IMR-90 (cell line): ENCODE measurements at regions not wholly inside any gene's neighbourhood (a gene's known extent, or its start where the extent isn't known, plus 50 kb on each side); places are given as distances from the start of the nearest gene placed in this dataset.
A peak's percentile ranks its signal among the peaks of the same experiment; 100 is the strongest.

Experiments
- ATAC-seq: fragments of 200-7000 bp; cut with Tn5 transposase; 2 replicates; pipeline ENCODE4 v1.9.1; 2020; ENCODE audit warnings: low read depth, mild to moderate bottlenecking, moderate library complexity
- BruUV-seq: library from RNA; stranded (reverse); fragments of 400-500 nt; replicated peaks from 2 replicates; lab custom pipeline; 2021; lab: Mats Ljungman, UMichigan
- CTCF ChIA-PET: fragments of 300-600 bp; formaldehyde crosslinking; extraction: SDS; loops from one replicate; lab custom pipeline; 2021; ENCODE audit warnings: antibody characterized with exemption; lab: Yijun Ruan, JAX
- POLR2A ChIA-PET: fragments of 300-600 bp; sonication (Branson Sonifier 250); formaldehyde crosslinking; loops from one replicate; lab custom pipeline; 2022; ENCODE audit warnings: antibody characterized with exemption; ENCODE audit not compliant: unreplicated experiment; lab: Charles Lee
- DNase-seq: peaks from one replicate; pipeline ENCODE4 v3.0.0; 2013
- H2AFZ ChIP-seq: replicated peaks from 2 replicates; pipeline ENCODE3; 2013; ENCODE audit warnings: low read length, mild to moderate bottlenecking; ENCODE audit not compliant: poor library complexity
- H2AK5ac ChIP-seq: 2 replicates; pipeline ENCODE4 v1.6.1; 2013; ENCODE audit warnings: low read depth, low read length, inconsistent platforms
- H2AK9ac ChIP-seq: replicated peaks from 2 replicates; pipeline ENCODE3; 2013; ENCODE audit warnings: mild to moderate bottlenecking, low read depth, low read length, moderate library complexity; ENCODE audit not compliant: poor library complexity
- H2BK120ac ChIP-seq: 2 replicates; pipeline ENCODE4 v1.6.1; 2013; ENCODE audit warnings: low read depth, low read length, inconsistent platforms
- H2BK15ac ChIP-seq: 3 replicates; pipeline ENCODE4 v1.6.1; 2013; ENCODE audit warnings: low read depth, low read length, inconsistent platforms
- H2BK20ac ChIP-seq: 2 replicates; pipeline ENCODE4 v1.6.1; 2013; ENCODE audit warnings: low read depth, mild to moderate bottlenecking, inconsistent platforms, low read length, moderate library complexity
- H2BK5ac ChIP-seq: 2 replicates; pipeline ENCODE4 v1.6.1; 2013; ENCODE audit warnings: mild to moderate bottlenecking, low read depth, low read length, inconsistent platforms; ENCODE audit not compliant: poor library complexity, severe bottlenecking
- H3K14ac ChIP-seq: replicated peaks from 2 replicates; pipeline ENCODE4 v1.6.1; 2013; ENCODE audit warnings: low read depth, low read length, inconsistent platforms
- H3K18ac ChIP-seq: 2 replicates; pipeline ENCODE4 v1.6.1; 2013; ENCODE audit warnings: low read depth, low read length, control low read depth
- H3K23ac ChIP-seq: 2 replicates; pipeline ENCODE4 v1.6.1; 2013; ENCODE audit warnings: low read depth, low read length, inconsistent platforms
- H3K27ac ChIP-seq: 2 replicates; pipeline ENCODE4 v1.5.1; 2013; ENCODE audit warnings: mild to moderate bottlenecking, control low read depth, low read length; ENCODE audit not compliant: insufficient read depth
- H3K27me3 ChIP-seq: 2 replicates; pipeline ENCODE4 v1.6.1; 2013; ENCODE audit warnings: low read length; ENCODE audit not compliant: control insufficient read depth, insufficient read depth
- H3K36me3 ChIP-seq: 2 replicates; pipeline ENCODE4 v1.6.1; 2013; ENCODE audit warnings: low read length, mixed read lengths; ENCODE audit not compliant: control insufficient read depth, insufficient read depth
- H3K4ac ChIP-seq: 2 replicates; pipeline ENCODE4 v1.6.1; 2013; ENCODE audit warnings: low read depth, low read length, inconsistent platforms
- H3K4me1 ChIP-seq: 2 replicates; pipeline ENCODE4 v1.6.1; 2013; ENCODE audit warnings: low read length, mixed read lengths; ENCODE audit not compliant: control insufficient read depth, insufficient read depth
- H3K4me2 ChIP-seq: 2 replicates; pipeline ENCODE4 v1.6.1; 2013; ENCODE audit warnings: low read depth, mild to moderate bottlenecking, control low read depth, low read length, moderate library complexity
- H3K4me3 ChIP-seq: 2 replicates; pipeline ENCODE4 v1.5.1; 2013; ENCODE audit warnings: low read depth, mild to moderate bottlenecking, control low read depth, low read length, moderate library complexity; ENCODE audit not compliant: insufficient read depth
- H3K56ac ChIP-seq: 2 replicates; pipeline ENCODE4 v1.6.1; 2013; ENCODE audit warnings: low read length, inconsistent platforms; ENCODE audit not compliant: insufficient read depth; ENCODE audit errors: extremely low read depth
- H3K79me1 ChIP-seq, 2 experiments: 2 replicates each; pipeline ENCODE4 v1.6.1; 2013; ENCODE audit warnings: low read length in 2 of 2, inconsistent platforms in 1 of 2, low read depth in 1 of 2
- H3K9ac ChIP-seq: 2 replicates; pipeline ENCODE4 v1.6.1; 2013; ENCODE audit warnings: low read depth, low read length, control low read depth
- H3K9me1 ChIP-seq: 2 replicates; pipeline ENCODE4 v1.6.1; 2013; ENCODE audit warnings: low read length, inconsistent platforms; ENCODE audit not compliant: insufficient read depth
- H3K9me3 ChIP-seq: 2 replicates; pipeline ENCODE4 v1.6.1; 2013; ENCODE audit warnings: low read length; ENCODE audit not compliant: control insufficient read depth, insufficient read depth
- H4K20me1 ChIP-seq: 2 replicates; pipeline ENCODE4 v1.6.1; 2013; ENCODE audit warnings: low read length, inconsistent platforms; ENCODE audit not compliant: insufficient read depth
- H4K5ac ChIP-seq: 2 replicates; pipeline ENCODE4 v1.6.1; 2013; ENCODE audit warnings: mild to moderate bottlenecking, low read depth, low read length, control low read depth
- H4K8ac ChIP-seq, 2 experiments: 2 replicates each; pipeline ENCODE4 v1.6.1; 2013; ENCODE audit warnings: low read depth in 2 of 2, low read length in 2 of 2, control low read depth in 1 of 2, inconsistent platforms in 1 of 2
- H4K91ac ChIP-seq: 2 replicates; pipeline ENCODE4 v1.6.1; 2013; ENCODE audit warnings: low read depth, low read length, inconsistent platforms; ENCODE audit not compliant: insufficient read depth
- MAZ ChIP-seq: IDR thresholded peaks from 2 replicates; pipeline ENCODE4 v1.6.1; 2012; ENCODE audit warnings: low read depth, mild to moderate bottlenecking, low read length, improper control_type of control experiment, moderate library complexity, borderline replicate concordance
- MXI1 ChIP-seq: IDR thresholded peaks from 2 replicates; pipeline ENCODE4 v1.6.1; 2012; ENCODE audit warnings: low read depth, mild to moderate bottlenecking, low read length, moderate library complexity, borderline replicate concordance
- NFE2L2 ChIP-seq: fragments of 150-350 bp; IDR thresholded peaks from 2 replicates; pipeline ENCODE4 v1.6.1; 2016; ENCODE audit warnings: low read depth, mild to moderate bottlenecking, low read length
- RCOR1 ChIP-seq: IDR thresholded peaks from 2 replicates; pipeline ENCODE4 v1.6.1; 2012; ENCODE audit warnings: mild to moderate bottlenecking, low read length, improper control_type of control experiment; ENCODE audit not compliant: insufficient replicate concordance
- WGBS, 2 experiments: methylation state at CpG; one replicate each; pipeline versions ENCODE4 v1.1.5 to v1.1.7; 2013; ENCODE audit warnings: missing lambda C conversion rate in 2 of 2; ENCODE audit not compliant: insufficient read length in 1 of 2; ENCODE audit errors: extremely low coverage in 2 of 2; 5-methylcytosine and 5-hydroxymethylcytosine counted together
- dilution Hi-C: fragments of 300-500 bp; cut with HindIII; formaldehyde crosslinking; loops from one replicate; pipeline ENCODE4 v1.14.3; 2018; ENCODE audit warnings: low sequenced_read_pairs; ENCODE audit not compliant: unreplicated experiment
- in situ Hi-C: fragments of 300-500 bp; cut with MboI; formaldehyde crosslinking; loops from 3 replicates; pipeline ENCODE4 v1.14.3; 2019; ENCODE audit warnings: low sequenced_read_pairs, inconsistent platforms, mixed read lengths
- intact Hi-C: fragments of 100-400 bp; cut with micrococcal nuclease; formaldehyde crosslinking; loops from 2 replicates; pipeline ENCODE4 v1.10.0; 2022
- TF ChIP-seq, protein P1 (sequence below): fragments of 150-350 bp; IDR thresholded peaks from 2 replicates; pipeline ENCODE4 v1.6.1; 2017; ENCODE audit warnings: mild to moderate bottlenecking, antibody characterized with exemption, low read length, low read depth

DNA sequence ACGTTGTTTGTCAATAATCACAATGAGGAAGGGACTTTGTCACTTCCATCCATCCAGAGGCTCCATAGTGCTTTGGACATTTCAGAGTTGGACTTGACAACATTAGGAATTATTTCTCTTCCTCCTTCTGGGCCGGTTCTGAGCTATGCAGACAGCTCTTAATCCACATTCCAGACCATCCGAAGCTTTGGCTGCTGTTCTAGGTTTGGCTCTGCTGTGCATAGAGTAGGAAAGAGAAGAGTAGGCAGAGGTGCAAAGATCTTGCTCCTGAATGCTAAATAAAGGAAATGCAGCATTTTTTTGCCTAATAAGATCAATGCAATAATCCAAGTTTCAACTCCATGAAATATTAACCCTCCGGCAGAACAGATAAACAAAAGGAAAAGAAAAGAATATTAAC lies 216.3 kb upstream of the PRNP start:
- in situ Hi-C loops (no loop called here), intact Hi-C loops (no loop called here), dilution Hi-C loops (no loop called here)
- H3K4me3 ChIP-seq: no peak overlapping the region
- no TSS peak for BruUV-seq
- peak overlapping the region; percentile 68; the same call in 2 of the 3 replicates for H2BK15ac ChIP-seq
- peak overlapping the region; percentile 58 for H3K14ac ChIP-seq
- H3K9me1 ChIP-seq: peaks cover 11% of the 10 kb centered on the region
- peak overlapping the region; percentile 62; the same call in 1 of the 2 replicates for H4K91ac ChIP-seq
- peak overlapping the region; percentile 10; the same call in 1 of the 2 replicates for H3K4me2 ChIP-seq
- no peak for DNase-seq
- H2BK20ac ChIP-seq: peak overlapping the region; percentile 89
- H3K36me3 ChIP-seq: no peaks in the 10 kb centered on the region
- peaks cover 17% of the 10 kb centered on the region for H3K4me1 ChIP-seq
- H4K8ac ChIP-seq: peak overlapping the region in 1 of 2 experiments; percentile 61; a peak in 1 of 4 replicates
- H3K23ac ChIP-seq: peak overlapping the region; percentile 3; the same call in 1 of the 2 replicates
- H2BK120ac ChIP-seq: peak overlapping the region; percentile 90
- peak overlapping the region; percentile 37; the same call in 1 of the 2 replicates for H4K5ac ChIP-seq
- WGBS, 2 experiments: no CpG with 5 or more reads among the region's 4 CpGs
- H3K9ac ChIP-seq: no peak overlapping the region
- no peak overlapping the region for H3K56ac ChIP-seq
- no peak overlapping the region for H2AK9ac ChIP-seq
- no peaks in the 10 kb centered on the region for H3K27me3 ChIP-seq
- H3K27ac ChIP-seq: 0 out of 2 replicates have a peak overlapping the region, but pooled peaks have one; percentile 22
- peak overlapping the region; percentile 41 for H2BK5ac ChIP-seq
- H3K9me3 ChIP-seq: no peaks in the 10 kb centered on the region
- H2AK5ac ChIP-seq: peak overlapping the region; percentile 86
- no peaks in the 10 kb centered on the region for H4K20me1 ChIP-seq
- CTCF ChIA-PET: interaction anchor here (0.8 kb wide), 1 partner anchor 200 kb away, joined by 3 read pairs; no protein-coding TSS in a partner anchor
- H3K18ac ChIP-seq: peak overlapping the region; percentile 59; the same call in 1 of the 2 replicates
- peak; percentile 25 for ATAC-seq
- peak overlapping the region; percentile 83 for H3K4ac ChIP-seq
- H3K79me1 ChIP-seq: 0 out of 4 replicates have a peak, but pooled peaks cover 0 to 4% of the 10 kb centered on the region in 2 experiments
- TF ChIP-seq RCOR1 (no peak), MXI1 (no peak), NFE2L2 (no peak), MAZ (no peak)
- TF ChIP-seq, protein P1, sequence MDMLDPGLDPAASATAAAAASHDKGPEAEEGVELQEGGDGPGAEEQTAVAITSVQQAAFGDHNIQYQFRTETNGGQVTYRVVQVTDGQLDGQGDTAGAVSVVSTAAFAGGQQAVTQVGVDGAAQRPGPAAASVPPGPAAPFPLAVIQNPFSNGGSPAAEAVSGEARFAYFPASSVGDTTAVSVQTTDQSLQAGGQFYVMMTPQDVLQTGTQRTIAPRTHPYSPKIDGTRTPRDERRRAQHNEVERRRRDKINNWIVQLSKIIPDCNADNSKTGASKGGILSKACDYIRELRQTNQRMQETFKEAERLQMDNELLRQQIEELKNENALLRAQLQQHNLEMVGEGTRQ: no peak
- no peak overlapping the region for H2AFZ ChIP-seq
- POLR2A ChIA-PET: no interaction called here
